HG02610 (cell line): ENCODE measurements at regions not wholly inside any gene's neighbourhood (a gene's known extent, or its start where the extent isn't known, plus 50 kb on each side); places are given as distances from the start of the nearest gene placed in this dataset.

Source experiments
- ATAC-seq: cut with Tn5 transposase; IDR thresholded peaks from one replicate; pipeline ENCODE4 v1.9.1; 2021; ENCODE audit warnings: mild to moderate bottlenecking, moderate library complexity; ENCODE audit not compliant: unreplicated experiment

- ATAC-seq, result no peak
These were observed 155.1 kb upstream of the WSCD2 start for GRCh38 chr12:107973950-107974349.

- no peak for ATAC-seq
These were observed 152.8 kb upstream of the WSCD2 start for GRCh38 chr12:107976331-107976730.

- no peak for ATAC-seq
These were observed 150.9 kb upstream of the WSCD2 start for GRCh38 chr12:107978201-107978600.

GRCh38 chr12:107978641-107979040 is 150.4 kb upstream of the WSCD2 start:
- no peak for ATAC-seq

- ATAC-seq, result no peak
These were observed 145.2 kb upstream of the WSCD2 start for GRCh38 chr12:107983756-107984472.

GRCh38 chr12:107984973-107985372 is 144.1 kb upstream of the WSCD2 start:
- ATAC-seq, result no peak

GRCh38 chr12:107986183-107986582 is 142.9 kb upstream of the WSCD2 start:
- no peak for ATAC-seq

- no peak for ATAC-seq
These were observed 138.8 kb upstream of the WSCD2 start for GRCh38 chr12:107990325-107990724.

- no peak for ATAC-seq
These were observed 137.1 kb upstream of the WSCD2 start for GRCh38 chr12:107992029-107992428.

- ATAC-seq, result no peak
These were observed 136.1 kb upstream of the WSCD2 start for GRCh38 chr12:107992870-107993451.

- ATAC-seq, result no peak
These were observed 130.2 kb upstream of the WSCD2 start for GRCh38 chr12:107998863-107999262.

GRCh38 chr12:108000111-108000510 is 129.0 kb upstream of the WSCD2 start:
- no peak for ATAC-seq

- ATAC-seq, result no peak
These were observed 124.8 kb upstream of the WSCD2 start for GRCh38 chr12:108004319-108004718.

- no peak for ATAC-seq
These were observed 120.8 kb upstream of the WSCD2 start for GRCh38 chr12:108008163-108008905.

- ATAC-seq, result no peak
These were observed 119.5 kb upstream of the WSCD2 start for GRCh38 chr12:108009442-108010070.

- ATAC-seq, result no peak
These were observed 113.0 kb upstream of the WSCD2 start for GRCh38 chr12:108016022-108016564.

GRCh38 chr12:108017472-108018057 is 111.5 kb upstream of the WSCD2 start:
- no peak for ATAC-seq

- ATAC-seq, result no peak
These were observed 109.2 kb upstream of the WSCD2 start for GRCh38 chr12:108019862-108020261.

- no peak for ATAC-seq
These were observed 107.9 kb upstream of the WSCD2 start for GRCh38 chr12:108021141-108021540.

GRCh38 chr12:108021949-108022522 is 107.1 kb upstream of the WSCD2 start:
- no peak for ATAC-seq
